Limb (tissue), 2 donors: ENCODE measurements at regions not wholly inside any gene's neighbourhood (a gene's known extent, or its start where the extent isn't known, plus 50 kb on each side); places are given as distances from the start of the nearest gene placed in this dataset.

Source experiments
- DNase-seq, 2 donors: peaks; one replicate each; pipeline ENCODE4 v3.0.0-alpha.2; 2016; ENCODE audit errors: extremely low spot score in 2 of 2

- DNase-seq: no peak
Measured at GRCh38 chrX:10021461-10022272, 54.5 kb downstream of the CLDN34 start.

GRCh38 chrX:10022273-10022541, 55.0 kb downstream of the CLDN34 start:
- DNase-seq: no peak

GRCh38 chrX:10022580-10023245, 55.6 kb downstream of the CLDN34 start:
- DNase-seq: no peak

- DNase-seq: no peak
Measured at GRCh38 chrX:10023821-10024220, 56.7 kb downstream of the CLDN34 start.

GRCh38 chrX:10025742-10026493, 58.8 kb downstream of the CLDN34 start:
- no peak for DNase-seq

- no peak for DNase-seq
Measured at GRCh38 chrX:10028283-10029104, 61.3 kb downstream of the CLDN34 start.

- DNase-seq: no peak
Measured at GRCh38 chrX:10030570-10030969, 63.4 kb downstream of the CLDN34 start.

- no peak for DNase-seq
Measured at GRCh38 chrX:10031746-10032145, 64.6 kb downstream of the CLDN34 start.

- no peak for DNase-seq
Measured at GRCh38 chrX:10032147-10032546, 65.0 kb downstream of the CLDN34 start.

GRCh38 chrX:10033375-10034007, 66.3 kb downstream of the CLDN34 start:
- no peak for DNase-seq

GRCh38 chrX:10034740-10035260, 67.6 kb downstream of the CLDN34 start:
- no peak for DNase-seq

- DNase-seq: no peak
Measured at GRCh38 chrX:10038585-10038984, 71.4 kb downstream of the CLDN34 start.

GRCh38 chrX:10039821-10040793, 72.9 kb downstream of the CLDN34 start:
- no peak for DNase-seq

GRCh38 chrX:10040961-10041360, 73.8 kb downstream of the CLDN34 start:
- no peak for DNase-seq

GRCh38 chrX:10041383-10041782, 74.2 kb downstream of the CLDN34 start:
- DNase-seq: no peak

- DNase-seq: no peak
Measured at GRCh38 chrX:10042055-10042454, 74.9 kb downstream of the CLDN34 start.

GRCh38 chrX:10043386-10043785, 76.2 kb downstream of the CLDN34 start:
- no peak for DNase-seq

GRCh38 chrX:10044021-10044420, 76.9 kb downstream of the CLDN34 start:
- no peak for DNase-seq

- DNase-seq: no peak
Measured at GRCh38 chrX:10045327-10046000, 78.3 kb downstream of the CLDN34 start.
